Body of pancreas (tissue), 4 donors: ENCODE measurements at regions not wholly inside any gene's neighbourhood (a gene's known extent, or its start where the extent isn't known, plus 50 kb on each side); places are given as distances from the start of the nearest gene placed in this dataset.

Source experiments
- POLR2A ChIP-seq, 3 donors: fragments of 450-650 bp; IDR thresholded peaks; one replicate each; pipeline ENCODE4 v1.6.1; 2016; ENCODE audit warnings: antibody characterized with exemption in 3 of 3, mild to moderate bottlenecking in 2 of 3
- TF ChIP-seq, protein P1 (sequence below), 7 experiments: fragments of 450-650 bp in 4 of 7; fragments of 200-600 bp in 3 of 7; sonication (generic) in 3 of 7; IDR thresholded peaks; one replicate each; pipeline ENCODE4 v1.5.1; 2016 to 2019; ENCODE audit warnings: antibody characterized with exemption in 7 of 7

- TF ChIP-seq, protein P1, sequence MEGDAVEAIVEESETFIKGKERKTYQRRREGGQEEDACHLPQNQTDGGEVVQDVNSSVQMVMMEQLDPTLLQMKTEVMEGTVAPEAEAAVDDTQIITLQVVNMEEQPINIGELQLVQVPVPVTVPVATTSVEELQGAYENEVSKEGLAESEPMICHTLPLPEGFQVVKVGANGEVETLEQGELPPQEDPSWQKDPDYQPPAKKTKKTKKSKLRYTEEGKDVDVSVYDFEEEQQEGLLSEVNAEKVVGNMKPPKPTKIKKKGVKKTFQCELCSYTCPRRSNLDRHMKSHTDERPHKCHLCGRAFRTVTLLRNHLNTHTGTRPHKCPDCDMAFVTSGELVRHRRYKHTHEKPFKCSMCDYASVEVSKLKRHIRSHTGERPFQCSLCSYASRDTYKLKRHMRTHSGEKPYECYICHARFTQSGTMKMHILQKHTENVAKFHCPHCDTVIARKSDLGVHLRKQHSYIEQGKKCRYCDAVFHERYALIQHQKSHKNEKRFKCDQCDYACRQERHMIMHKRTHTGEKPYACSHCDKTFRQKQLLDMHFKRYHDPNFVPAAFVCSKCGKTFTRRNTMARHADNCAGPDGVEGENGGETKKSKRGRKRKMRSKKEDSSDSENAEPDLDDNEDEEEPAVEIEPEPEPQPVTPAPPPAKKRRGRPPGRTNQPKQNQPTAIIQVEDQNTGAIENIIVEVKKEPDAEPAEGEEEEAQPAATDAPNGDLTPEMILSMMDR (IDR thresholded peaks at IDR 0.05): no peak
- no peak for TF ChIP-seq POLR2A (IDR thresholded peaks at IDR 0.05)
Observed at GRCh38 chr16:86931410-86931941, 353.1 kb downstream of the FOXL1 start.
